NT2/D1 (cell line): ENCODE measurements at regions not wholly inside any gene's neighbourhood (a gene's known extent, or its start where the extent isn't known, plus 50 kb on each side); places are given as distances from the start of the nearest gene placed in this dataset.

Experiments
- DNase-seq: peaks from one replicate; pipeline ENCODE4 v3.0.0-alpha.2; 2011; ENCODE audit warnings: low read depth, low spot score
- H3K27me3 ChIP-seq: 2 replicates; pipeline ENCODE4 v1.6.0; 2011; ENCODE audit warnings: mild to moderate bottlenecking; ENCODE audit not compliant: insufficient read length, insufficient read depth
- H3K36me3 ChIP-seq: 2 replicates; pipeline ENCODE4 v1.6.1; 2011; ENCODE audit warnings: mild to moderate bottlenecking, low read length, mixed read lengths; ENCODE audit not compliant: insufficient read depth, insufficient read length
- H3K4me1 ChIP-seq: 2 replicates; pipeline ENCODE4 v1.5.1; 2011; ENCODE audit not compliant: insufficient read depth, insufficient read length
- H3K4me3 ChIP-seq: 2 replicates; pipeline ENCODE4 v1.5.1; 2011; ENCODE audit warnings: low read depth; ENCODE audit not compliant: insufficient read length
- H3K9ac ChIP-seq: 2 replicates; pipeline ENCODE4 v1.6.0; 2011; ENCODE audit warnings: low read depth; ENCODE audit not compliant: insufficient read length
- H3K9me3 ChIP-seq: 2 replicates; pipeline ENCODE4 v1.5.1; 2011; ENCODE audit warnings: mild to moderate bottlenecking, low read length; ENCODE audit not compliant: insufficient read depth
- SUZ12 ChIP-seq: IDR thresholded peaks from 2 replicates; pipeline ENCODE4 v1.6.1; 2011; ENCODE audit not compliant: insufficient read length, insufficient read depth; ENCODE audit errors: extremely low read depth
- YY1 ChIP-seq: IDR thresholded peaks from 2 replicates; pipeline ENCODE4 v1.6.1; 2011; ENCODE audit not compliant: insufficient read length, insufficient read depth
- ZNF274 ChIP-seq: IDR thresholded peaks from 2 replicates; pipeline ENCODE4 v1.6.1; 2011; ENCODE audit warnings: mild to moderate bottlenecking, low read depth, low read length

DNA sequence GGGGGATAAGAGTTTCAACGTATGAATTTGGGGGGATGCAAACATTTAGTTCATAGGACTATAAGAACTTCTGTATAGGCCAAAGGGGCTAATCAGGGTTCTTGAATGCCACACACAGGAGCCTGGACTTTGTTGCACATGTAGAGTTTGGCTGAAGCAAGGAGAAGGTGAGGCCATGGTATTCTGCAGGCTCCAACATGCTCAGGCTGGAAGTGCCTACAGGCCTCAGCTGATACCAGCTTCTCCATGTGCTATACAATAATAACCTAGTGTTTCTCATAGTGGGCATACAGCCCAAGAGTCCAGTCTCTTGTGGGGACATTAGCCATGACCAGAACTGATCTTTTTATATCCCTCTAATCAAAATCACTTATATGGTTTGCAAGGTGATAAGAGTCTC is 399.7 kb upstream of the MCTP2 start:
- no peak for DNase-seq
- TF ChIP-seq ZNF274 (no peak), YY1 (no peak), SUZ12 (no peak)
- H3K27me3 ChIP-seq = peaks cover 47% of the 10 kb centered on the region
- H3K9ac ChIP-seq = no peak overlapping the region
- 0 out of 2 replicates have a peak, but pooled peaks cover 6% of the 10 kb centered on the region for H3K9me3 ChIP-seq
- H3K4me3 ChIP-seq = no peak overlapping the region
- H3K36me3 ChIP-seq = no peaks in the 10 kb centered on the region
- peaks cover 6% of the 10 kb centered on the region for H3K4me1 ChIP-seq

GRCh38 chr15:93830221-93831080 is 400.9 kb upstream of the MCTP2 start:
- Histone ChIP-seq H3K9ac (no peak overlapping the region), H3K4me3 (no peak overlapping the region), H3K27me3 (peaks cover 51% of the 10 kb centered on the region), H3K4me1 (peaks cover 6% of the 10 kb centered on the region), H3K9me3 (no peaks in the 10 kb centered on the region), H3K36me3 (no peaks in the 10 kb centered on the region)
- TF ChIP-seq ZNF274 = no peak
- no peak for TF ChIP-seq YY1
- no peak for TF ChIP-seq SUZ12
- no peak for DNase-seq

- no peak for DNase-seq
Observed at GRCh38 chr15:93829115-93829870, 402.1 kb upstream of the MCTP2 start.

GRCh38 chr15:93826790-93827189 is 404.6 kb upstream of the MCTP2 start:
- TF ChIP-seq SUZ12 (no peak), YY1 (no peak), ZNF274 (no peak)
- Histone ChIP-seq H3K9me3 (no peaks in the 10 kb centered on the region), H3K36me3 (no peaks in the 10 kb centered on the region), H3K4me3 (no peak overlapping the region), H3K4me1 (peaks cover 6% of the 10 kb centered on the region), H3K9ac (no peak overlapping the region), H3K27me3 (peaks cover 41% of the 10 kb centered on the region)
- no peak for DNase-seq

More at GRCh38 chr15:93829115-93829870, 402.1 kb upstream of the MCTP2 start:
- Histone ChIP-seq H3K36me3 (no peaks in the 10 kb centered on the region), H3K9me3 (no peaks in the 10 kb centered on the region), H3K4me1 (peaks cover 6% of the 10 kb centered on the region), H3K9ac (no peak overlapping the region), H3K27me3 (peaks cover 55% of the 10 kb centered on the region), H3K4me3 (no peak overlapping the region)
- TF ChIP-seq SUZ12 (no peak), YY1 (no peak), ZNF274 (no peak)

DNA sequence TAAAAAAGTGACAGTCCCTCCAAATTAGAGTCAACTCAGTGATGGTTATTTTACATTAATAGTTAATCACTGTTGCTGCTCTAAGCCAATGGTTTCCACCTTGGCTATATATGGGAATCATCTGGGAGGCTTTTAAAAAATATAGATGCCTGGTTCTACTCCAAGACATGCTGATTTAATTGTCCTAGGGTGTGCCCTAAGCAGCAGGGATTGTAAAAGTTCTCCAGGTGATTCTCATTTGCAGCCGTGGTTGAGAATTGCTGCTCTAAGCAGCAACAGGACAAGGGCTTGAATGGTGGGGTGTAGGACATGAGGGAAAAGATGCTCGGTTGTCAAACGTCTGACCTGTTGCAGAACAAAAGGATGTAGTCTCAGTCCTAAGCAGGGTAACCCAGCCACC is 405.1 kb upstream of the MCTP2 start:
- no peak overlapping the region for H3K9ac ChIP-seq
- H3K27me3 ChIP-seq = peaks cover 36% of the 10 kb centered on the region
- no peak for DNase-seq
- H3K4me1 ChIP-seq = peaks cover 6% of the 10 kb centered on the region
- TF ChIP-seq SUZ12 = no peak
- TF ChIP-seq ZNF274 = no peak
- TF ChIP-seq YY1 = no peak
- H3K4me3 ChIP-seq = no peak overlapping the region
- H3K9me3 ChIP-seq = no peaks in the 10 kb centered on the region
- H3K36me3 ChIP-seq = no peaks in the 10 kb centered on the region

DNA sequence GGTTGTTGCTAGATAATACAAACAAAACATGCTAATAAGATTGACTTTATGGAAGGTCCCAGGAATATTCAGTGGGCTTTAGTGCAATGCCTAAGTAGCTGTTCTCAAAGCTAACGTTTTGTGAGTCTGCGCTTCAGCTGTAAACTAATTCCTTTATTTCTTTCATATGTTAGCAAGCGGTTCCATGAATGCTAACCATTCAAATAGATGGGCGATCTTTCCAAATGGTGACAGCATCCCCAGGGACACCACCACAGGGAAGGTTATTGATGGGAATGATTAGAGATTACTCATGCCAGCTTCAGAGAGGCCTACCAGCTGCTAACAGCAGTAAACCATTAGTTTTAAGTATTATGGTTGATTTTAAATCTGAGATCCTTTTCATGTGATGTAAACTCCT is 405.7 kb upstream of the MCTP2 start:
- Histone ChIP-seq H3K4me1 (peaks cover 6% of the 10 kb centered on the region), H3K4me3 (no peak overlapping the region), H3K27me3 (peaks cover 30% of the 10 kb centered on the region), H3K36me3 (no peaks in the 10 kb centered on the region), H3K9ac (no peak overlapping the region), H3K9me3 (no peaks in the 10 kb centered on the region)
- TF ChIP-seq YY1 = no peak
- TF ChIP-seq ZNF274 = no peak
- no peak for TF ChIP-seq SUZ12
- DNase-seq = no peak
